Putamen (tissue), 1 donor: ENCODE measurements at regions not wholly inside any gene's neighbourhood (a gene's known extent, or its start where the extent isn't known, plus 50 kb on each side); places are given as distances from the start of the nearest gene placed in this dataset.
"Not testable (repeated sequence)": the region's sequence is repeated elsewhere in the genome, so short reads cannot be mapped to it uniquely, and the experiment has no call there.

Experiments used
- DNase-seq: peaks from one replicate; pipeline ENCODE4 v3.0.0-alpha.2; 2016; ENCODE audit warnings: low spot score

DNA sequence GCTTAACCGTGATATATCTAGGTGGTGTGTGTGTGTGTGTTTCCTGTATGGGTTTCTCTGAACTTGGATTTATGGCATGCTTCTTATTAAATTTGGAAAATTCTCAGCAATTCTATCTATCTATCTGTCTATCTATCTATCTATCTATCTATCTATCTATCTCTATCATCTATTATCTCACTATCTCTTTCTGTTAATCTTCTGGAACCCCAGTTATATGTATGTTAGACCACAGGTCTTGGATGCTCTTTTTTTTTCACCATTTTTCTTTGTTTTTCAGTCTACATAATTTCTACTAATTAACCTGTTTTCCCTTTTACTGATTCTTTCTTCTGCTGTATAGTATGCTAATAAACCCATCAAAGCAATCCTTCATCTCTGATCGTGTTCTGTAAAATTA is 538.0 kb downstream of the PTPRU start:
- no peak for DNase-seq

DNA sequence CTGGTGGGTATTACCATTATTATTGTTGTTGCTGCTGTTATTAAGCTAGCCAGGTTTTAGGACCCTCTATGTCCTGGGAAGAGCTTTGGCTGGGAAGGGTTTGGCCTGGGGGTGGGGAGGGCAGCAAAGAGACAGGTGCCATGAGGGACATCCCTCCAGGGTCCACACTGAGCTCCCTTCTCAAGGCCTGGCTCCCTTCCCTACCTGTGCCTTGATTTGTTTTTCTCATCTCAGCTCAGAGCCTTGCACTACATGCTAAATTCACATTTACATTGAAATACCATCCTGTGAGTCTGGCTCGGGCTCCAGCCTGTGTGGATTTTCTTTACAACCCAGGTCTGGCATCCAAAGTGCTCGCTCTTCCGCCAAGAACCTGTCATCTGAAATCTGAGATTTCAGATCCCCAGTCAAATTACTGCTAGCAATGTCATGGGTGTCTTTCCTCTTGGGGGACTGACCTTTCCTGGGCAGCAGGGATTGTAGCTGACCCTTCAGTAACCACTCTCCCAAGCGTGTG is 536.3 kb downstream of the PTPRU start:
- DNase-seq: no peak

DNA sequence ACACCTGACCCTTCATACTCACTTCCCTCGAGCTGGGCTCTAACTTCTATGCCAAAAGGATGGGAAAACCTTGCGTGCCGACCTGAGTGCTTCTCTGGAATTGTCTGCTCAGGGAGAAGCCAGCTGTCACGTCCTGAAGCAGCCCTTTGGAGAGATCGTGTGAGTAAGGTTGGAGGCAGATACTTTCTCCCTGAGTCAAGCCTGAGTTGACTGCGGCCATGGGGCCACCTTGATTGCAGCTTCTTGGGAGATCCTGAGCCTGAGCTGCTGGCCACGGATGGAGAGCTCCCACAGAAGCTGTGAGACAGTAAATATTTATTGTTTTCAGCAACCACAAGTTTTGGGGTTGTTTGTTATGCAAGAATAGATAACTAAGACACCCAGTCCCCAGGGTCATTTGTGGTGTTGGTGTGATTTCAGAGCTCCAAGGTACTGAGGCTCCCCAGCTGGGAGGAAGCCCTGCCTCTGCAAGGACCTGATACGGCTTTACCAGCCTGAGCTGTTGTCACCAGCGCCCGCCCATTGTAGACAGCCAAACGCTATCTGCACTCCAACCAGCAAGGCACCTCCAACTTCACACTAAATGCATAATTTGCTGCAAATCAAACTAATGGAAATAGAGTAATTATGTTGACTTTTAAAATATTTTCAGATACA is 531.6 kb downstream of the PTPRU start:
- no peak for DNase-seq

DNA sequence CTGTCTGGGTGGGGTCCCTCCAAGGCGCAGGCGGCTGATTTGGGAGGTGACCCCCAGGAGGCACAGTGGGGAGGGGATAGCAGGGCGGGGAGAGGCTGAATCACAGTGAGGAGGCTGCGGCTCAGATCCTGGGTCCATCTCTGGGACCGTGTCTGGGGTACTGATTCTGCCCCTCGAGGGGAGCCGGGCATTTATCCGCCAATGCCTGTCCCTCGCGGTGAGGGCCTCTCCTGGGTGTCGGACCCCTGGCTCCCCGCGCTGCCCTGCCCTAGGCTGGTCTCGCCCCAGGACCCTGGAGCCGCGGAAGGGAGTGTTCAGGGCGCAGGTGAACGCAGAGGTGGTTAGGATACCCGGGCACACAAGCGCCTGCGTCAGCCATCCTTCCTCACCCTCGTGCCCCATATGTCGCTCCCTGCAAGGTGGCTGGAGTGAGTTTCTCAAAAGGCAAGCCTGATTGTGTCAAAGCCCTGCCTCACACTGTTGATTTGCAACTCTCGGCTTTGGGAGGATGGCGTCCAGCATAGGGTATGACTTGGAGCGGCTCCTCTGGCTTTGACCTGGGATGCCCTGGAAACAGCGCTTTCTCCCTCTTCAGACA is 530.9 kb downstream of the PTPRU start:
- DNase-seq: no peak

DNA sequence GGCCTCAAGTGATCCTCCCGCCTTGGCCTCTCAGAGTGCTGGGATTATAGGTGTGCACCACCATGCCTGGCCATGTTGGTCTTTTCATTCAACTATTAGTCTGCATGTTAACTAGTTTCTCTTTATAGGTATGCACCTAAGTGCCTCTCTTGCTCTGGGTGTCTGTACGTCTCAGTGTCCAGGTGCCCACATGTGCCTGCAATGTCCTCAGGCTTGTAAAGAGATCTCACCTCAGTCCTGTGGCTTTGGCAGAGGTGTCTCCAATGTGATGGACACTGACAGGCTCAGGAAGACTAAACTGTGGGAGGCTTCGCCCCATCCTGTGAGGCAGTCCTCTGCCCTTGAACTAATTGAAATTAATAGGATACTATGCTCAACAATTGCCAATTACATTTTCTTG is 526.3 kb downstream of the PTPRU start:
- DNase-seq: no peak

DNA sequence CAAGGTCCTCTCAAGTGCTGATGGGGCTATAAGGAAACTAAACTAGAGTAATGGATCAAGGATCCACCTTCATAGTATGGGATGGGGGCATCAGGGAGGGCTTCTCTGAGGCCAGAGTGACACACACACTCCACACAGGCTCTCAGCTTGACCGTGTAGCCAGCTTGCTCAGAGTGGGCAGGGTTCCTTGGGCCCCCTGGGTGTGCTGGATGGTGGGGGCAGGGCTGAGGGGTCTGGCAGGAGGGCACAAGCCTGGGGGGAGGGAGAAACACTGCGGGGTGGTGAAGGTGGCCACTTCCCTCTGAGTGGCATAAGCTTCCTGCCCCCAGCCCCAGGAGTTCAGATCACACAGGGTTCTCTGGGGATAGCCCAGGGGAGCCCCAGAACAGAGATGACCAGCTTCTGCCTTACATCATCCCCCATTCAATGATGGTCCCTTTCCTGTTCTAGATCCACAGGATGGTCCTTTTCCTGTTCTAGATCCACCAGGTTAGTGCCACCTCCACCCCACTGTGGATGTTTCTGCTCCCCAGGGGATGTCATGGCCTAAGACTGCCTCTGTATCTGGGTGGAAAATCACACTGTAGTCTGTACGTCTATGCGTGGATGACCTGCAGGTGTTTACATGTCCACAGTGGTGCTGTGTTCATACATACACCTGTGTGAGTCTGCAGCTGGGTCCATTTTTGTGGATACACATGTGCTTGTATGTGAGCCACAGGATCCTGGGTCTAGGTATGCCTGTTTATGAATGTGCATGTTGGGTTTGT is 525.0 kb downstream of the PTPRU start:
- DNase-seq: no peak

GRCh38 chr1:29760067-29760564 is 523.8 kb downstream of the PTPRU start:
- DNase-seq: no peak

- DNase-seq: no peak
Observed at GRCh38 chr1:29758781-29759499, 522.6 kb downstream of the PTPRU start.

GRCh38 chr1:29757866-29758780 is 521.8 kb downstream of the PTPRU start:
- no peak for DNase-seq

DNA sequence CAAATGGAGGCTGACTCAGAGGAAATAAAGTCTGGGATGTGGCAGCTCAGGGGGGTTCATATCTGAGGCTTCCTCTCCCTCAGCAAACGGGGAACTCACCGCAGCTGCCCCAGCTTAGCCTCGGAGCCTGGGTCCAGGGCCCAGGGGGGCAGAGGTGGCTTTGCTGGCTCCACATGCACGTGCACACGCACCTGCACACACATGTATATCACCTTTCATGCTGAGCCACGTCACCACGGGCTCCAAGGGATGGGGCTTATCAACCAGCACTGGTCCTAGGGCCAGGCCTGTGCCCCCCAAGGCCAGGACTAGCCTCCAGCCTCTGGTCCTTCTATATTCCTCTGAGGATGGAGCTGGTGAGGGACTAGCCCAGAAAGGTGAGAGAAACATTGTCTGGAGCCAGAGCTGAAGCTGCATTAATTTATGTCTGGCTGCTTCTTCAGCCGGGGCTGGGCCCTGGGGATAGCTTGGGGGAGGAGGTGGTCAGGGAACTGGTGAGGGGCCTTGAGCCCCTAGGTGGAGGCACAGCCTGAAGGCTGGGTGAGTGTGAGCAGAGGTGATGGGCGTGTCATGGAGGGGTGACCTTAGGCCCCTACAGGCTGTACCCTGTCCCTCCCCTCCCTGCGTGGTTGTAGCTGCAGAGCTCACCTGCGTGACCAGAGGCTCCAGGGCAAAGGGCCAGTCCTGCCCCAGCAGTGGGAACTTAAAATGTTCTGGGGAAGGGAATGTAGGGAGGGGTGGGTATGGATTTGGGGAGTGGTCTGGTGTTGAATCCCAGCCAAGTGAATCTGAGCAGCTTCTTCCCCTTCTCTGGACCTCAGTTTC is 520.8 kb downstream of the PTPRU start:
- DNase-seq: no peak

GRCh38 chr1:29756498-29756897 is 520.2 kb downstream of the PTPRU start:
- no peak for DNase-seq

DNA sequence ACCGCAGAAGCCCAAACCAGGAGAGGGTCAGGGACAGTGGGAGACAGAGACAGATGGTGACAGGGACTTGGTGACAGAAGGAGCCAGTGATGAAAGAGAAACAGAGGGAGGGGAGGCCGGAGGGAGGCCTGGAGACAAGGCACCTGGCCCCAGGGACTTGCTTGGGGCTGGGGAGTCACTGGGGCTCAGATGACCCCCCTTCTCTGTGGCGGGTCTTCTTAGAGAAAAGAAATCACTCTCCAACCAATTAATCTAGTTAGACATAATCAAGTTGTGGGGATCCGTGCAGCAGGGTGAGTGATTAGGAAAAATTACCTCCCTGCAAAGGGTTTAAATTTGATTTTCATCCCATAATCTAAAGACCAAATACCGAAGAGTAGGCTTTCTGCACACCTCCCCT is 519.8 kb downstream of the PTPRU start:
- DNase-seq: no peak

- not testable (repeated sequence) for DNase-seq
Observed at GRCh38 chr1:29755412-29756015, 519.2 kb downstream of the PTPRU start.

DNA sequence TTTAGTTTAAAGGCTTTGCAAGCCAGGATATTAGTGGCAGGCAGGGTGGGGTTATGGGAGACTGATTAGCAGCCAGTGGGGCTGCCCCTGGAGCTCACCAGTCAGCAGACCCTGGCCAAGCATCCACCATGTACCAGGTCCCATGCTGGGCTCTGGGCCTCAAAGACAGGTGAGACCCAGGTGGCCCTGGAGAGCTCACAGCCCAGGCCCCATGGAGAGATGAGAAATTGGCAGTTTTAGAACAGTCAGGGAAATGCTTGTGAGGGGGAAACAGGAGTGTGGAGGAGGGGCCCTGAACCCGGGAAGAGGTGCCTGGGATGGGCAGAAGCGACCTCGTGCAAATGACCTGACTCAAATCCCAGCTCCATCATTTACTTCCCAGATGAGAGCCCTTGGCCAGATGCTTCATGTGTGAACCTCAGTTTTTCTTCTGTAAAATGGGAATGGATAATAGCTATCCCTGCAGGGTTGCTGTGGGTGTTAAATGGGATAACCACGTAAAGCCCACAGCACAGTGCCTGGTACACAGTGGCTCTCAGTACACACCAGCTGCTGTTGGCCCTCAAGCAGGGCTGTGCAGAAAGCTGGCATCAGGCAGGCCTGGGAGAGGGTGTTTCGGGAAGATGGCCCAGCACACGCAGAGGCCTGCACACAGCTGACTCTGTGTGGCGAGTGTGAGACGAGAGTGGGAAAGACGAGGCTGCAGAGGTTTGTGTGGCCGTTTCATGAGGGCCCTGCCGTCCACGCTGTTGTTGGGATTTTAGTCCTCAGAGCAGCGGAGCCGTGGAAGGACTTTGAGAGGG is 518.5 kb downstream of the PTPRU start:
- no peak for DNase-seq

DNA sequence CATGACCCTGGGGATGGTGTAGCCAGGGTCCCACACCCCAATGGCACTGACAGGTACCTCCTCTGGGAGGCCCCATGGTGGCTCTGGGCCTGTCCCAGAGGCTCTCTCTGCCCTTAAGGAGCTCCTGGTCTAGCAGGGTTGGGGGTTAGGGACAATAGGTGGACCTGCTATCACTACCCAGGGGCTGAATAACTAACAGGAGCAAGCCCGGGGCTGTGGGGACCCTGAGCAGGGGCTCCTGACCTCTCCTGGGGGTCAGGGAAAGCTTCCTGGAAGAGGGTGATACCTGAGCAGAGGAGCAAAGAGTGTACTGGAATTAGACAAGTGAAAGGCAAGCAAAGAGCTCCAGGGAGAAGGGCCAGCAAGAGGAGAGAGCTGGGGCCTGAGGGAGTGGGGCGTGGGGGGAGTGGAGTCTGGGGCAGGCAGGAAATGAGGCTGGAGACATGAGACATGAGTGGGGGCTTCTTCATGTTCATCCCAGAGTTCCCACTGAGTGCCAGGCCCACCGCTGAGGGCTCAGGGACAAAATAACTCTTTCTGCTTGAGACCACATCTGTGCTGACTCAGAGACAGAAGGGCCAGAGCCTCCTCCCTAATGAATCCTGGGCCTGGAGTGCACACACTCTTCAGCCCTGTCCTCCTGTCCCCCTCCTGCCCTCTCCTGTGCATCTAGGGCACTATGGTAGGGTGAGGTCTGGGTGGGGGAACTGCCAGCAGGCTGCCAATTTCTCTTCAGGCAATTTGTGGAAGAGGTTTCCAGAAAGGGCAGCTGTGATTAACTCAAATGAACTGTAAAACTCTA is 517.6 kb downstream of the PTPRU start:
- DNase-seq: no peak

- no peak for DNase-seq
Observed at GRCh38 chr1:29753244-29753643, 516.9 kb downstream of the PTPRU start.

GRCh38 chr1:29752141-29752540 is 515.8 kb downstream of the PTPRU start:
- no peak for DNase-seq
